NB4 (cell line): ENCODE measurements at regions not wholly inside any gene's neighbourhood (a gene's known extent, or its start where the extent isn't known, plus 50 kb on each side); places are given as distances from the start of the nearest gene placed in this dataset.

ENCODE experiments used
- POLR2A ChIP-seq: IDR thresholded peaks from 2 replicates; pipeline ENCODE4 v1.6.1; 2011; ENCODE audit warnings: mild to moderate bottlenecking; ENCODE audit not compliant: insufficient read length; ENCODE audit errors: extremely low read depth
- TF ChIP-seq, protein P1 (sequence below): IDR thresholded peaks from one replicate; pipeline ENCODE4 v1.5.1; 2012; ENCODE audit warnings: low read depth, low read length
- TF ChIP-seq, protein P2 (sequence below): IDR thresholded peaks from 2 replicates; pipeline ENCODE4 v1.6.1; 2011; ENCODE audit warnings: low read depth, low read length

DNA sequence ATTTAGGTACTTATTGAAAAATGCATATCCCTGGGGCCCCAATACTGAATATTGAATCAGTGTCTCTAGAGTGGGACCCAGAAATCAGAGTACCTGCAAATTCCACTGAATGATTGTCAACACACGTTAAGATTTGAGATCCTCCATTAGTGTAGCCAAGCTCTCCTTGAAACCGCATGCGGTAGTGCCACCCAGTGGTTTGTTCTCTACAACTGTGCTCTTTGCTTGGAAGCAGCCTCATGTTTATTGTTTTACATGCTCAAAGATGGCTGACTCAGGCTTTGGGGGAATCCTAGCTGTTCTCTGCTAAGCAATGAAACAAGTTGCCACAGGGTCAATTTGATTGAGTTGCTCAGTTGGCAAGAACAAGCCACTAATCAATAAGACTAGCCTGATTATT is 340.2 kb upstream of the CELF2 start:
- no peak for TF ChIP-seq POLR2A
- TF ChIP-seq, protein P1, sequence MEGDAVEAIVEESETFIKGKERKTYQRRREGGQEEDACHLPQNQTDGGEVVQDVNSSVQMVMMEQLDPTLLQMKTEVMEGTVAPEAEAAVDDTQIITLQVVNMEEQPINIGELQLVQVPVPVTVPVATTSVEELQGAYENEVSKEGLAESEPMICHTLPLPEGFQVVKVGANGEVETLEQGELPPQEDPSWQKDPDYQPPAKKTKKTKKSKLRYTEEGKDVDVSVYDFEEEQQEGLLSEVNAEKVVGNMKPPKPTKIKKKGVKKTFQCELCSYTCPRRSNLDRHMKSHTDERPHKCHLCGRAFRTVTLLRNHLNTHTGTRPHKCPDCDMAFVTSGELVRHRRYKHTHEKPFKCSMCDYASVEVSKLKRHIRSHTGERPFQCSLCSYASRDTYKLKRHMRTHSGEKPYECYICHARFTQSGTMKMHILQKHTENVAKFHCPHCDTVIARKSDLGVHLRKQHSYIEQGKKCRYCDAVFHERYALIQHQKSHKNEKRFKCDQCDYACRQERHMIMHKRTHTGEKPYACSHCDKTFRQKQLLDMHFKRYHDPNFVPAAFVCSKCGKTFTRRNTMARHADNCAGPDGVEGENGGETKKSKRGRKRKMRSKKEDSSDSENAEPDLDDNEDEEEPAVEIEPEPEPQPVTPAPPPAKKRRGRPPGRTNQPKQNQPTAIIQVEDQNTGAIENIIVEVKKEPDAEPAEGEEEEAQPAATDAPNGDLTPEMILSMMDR = peak; percentile 14
- TF ChIP-seq, protein P2, sequence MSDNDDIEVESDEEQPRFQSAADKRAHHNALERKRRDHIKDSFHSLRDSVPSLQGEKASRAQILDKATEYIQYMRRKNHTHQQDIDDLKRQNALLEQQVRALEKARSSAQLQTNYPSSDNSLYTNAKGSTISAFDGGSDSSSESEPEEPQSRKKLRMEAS = no peak
